Activated B cell treated with CpG ODN at 0.5 μM for 24 hours (primary cell): ENCODE measurements at regions not wholly inside any gene's neighbourhood (a gene's known extent, or its start where the extent isn't known, plus 50 kb on each side); places are given as distances from the start of the nearest gene placed in this dataset.

Experiments
- ATAC-seq: fragments of 200-7000 bp; cut with Tn5 transposase; one replicate; pipeline ENCODE4 v1.10.0; 2021; ENCODE audit warnings: low read depth, mild to moderate bottlenecking, moderate library complexity
- CTCF ChIA-PET: fragments of 350-600 bp; sonication (Branson Sonifier 250); formaldehyde crosslinking; loops from one replicate; lab custom pipeline; 2021; ENCODE audit warnings: antibody characterized with exemption; lab: Charles Lee
- POLR2A ChIA-PET: fragments of 350-600 bp; sonication (Branson Sonifier 250); formaldehyde crosslinking; loops from one replicate; lab custom pipeline; 2021; ENCODE audit warnings: antibody characterized with exemption; lab: Charles Lee
- DNase-seq: peaks from one replicate; pipeline ENCODE4 v3.0.0; 2022
- H3K27ac Mint-ChIP-seq: one replicate; pipeline ENCODE4 v1.8.0; 2020; ENCODE audit warnings: mixed read lengths
- H3K27me3 Mint-ChIP-seq: one replicate; pipeline ENCODE4 v1.8.0; 2021; ENCODE audit warnings: mixed read lengths
- H3K36me3 Mint-ChIP-seq: one replicate; pipeline ENCODE4 v1.8.0; 2021; ENCODE audit warnings: low read depth, mixed read lengths
- H3K4me1 Mint-ChIP-seq: one replicate; pipeline ENCODE4 v1.8.0; 2021; ENCODE audit warnings: mixed read lengths
- H3K4me3 Mint-ChIP-seq: one replicate; pipeline ENCODE4 v1.8.0; 2020; ENCODE audit warnings: mild to moderate bottlenecking, mixed read lengths
- H3K9me3 Mint-ChIP-seq: one replicate; pipeline ENCODE4 v1.8.0; 2020; ENCODE audit warnings: mixed read lengths
- CTCF ChIP-seq: fragments of 200-600 bp; IDR thresholded peaks from one replicate; pipeline ENCODE4 v1.8.0; 2022; ENCODE audit warnings: antibody characterized with exemption, mild to moderate bottlenecking
- intact Hi-C: fragments of 100-400 bp; cut with micrococcal nuclease; formaldehyde crosslinking; loops from one replicate; pipeline ENCODE4 v1.15.1; 2024

- ChIA-PET POLR2A (no interaction called here), CTCF (no interaction called here)
- intact Hi-C loops, result no loop called here
- Mint-ChIP-seq H3K4me3 (no peak overlapping the region), H3K27me3 (peaks cover 2% of the 10 kb centered on the region), H3K36me3 (no peaks in the 10 kb centered on the region), H3K27ac (no peak overlapping the region), H3K9me3 (peaks cover 4% of the 10 kb centered on the region), H3K4me1 (no peaks in the 10 kb centered on the region)
- DNase-seq (no peak), ATAC-seq (no peak)
- TF ChIP-seq CTCF, result no peak
These were observed 115.4 kb downstream of the AXIN2 start for GRCh38 chr17:65446043-65446442.

GRCh38 chr17:65444049-65444448 lies 117.4 kb downstream of the AXIN2 start:
- Mint-ChIP-seq H3K27me3 (peaks cover 6% of the 10 kb centered on the region), H3K9me3 (no peaks in the 10 kb centered on the region), H3K4me3 (no peak overlapping the region), H3K27ac (no peak overlapping the region), H3K4me1 (no peaks in the 10 kb centered on the region), H3K36me3 (no peaks in the 10 kb centered on the region)
- ChIA-PET CTCF (interaction anchor here (0.8 kb wide), 1 partner anchor 10 kb away, joined by 4 read pairs; no protein-coding TSS in a partner anchor), POLR2A (no interaction called here)
- DNase-seq (no peak), ATAC-seq (no peak)
- no peak for TF ChIP-seq CTCF
- intact Hi-C loops, result no loop called here

- no peak for ATAC-seq
- Mint-ChIP-seq H3K4me1 (no peaks in the 10 kb centered on the region), H3K36me3 (no peaks in the 10 kb centered on the region), H3K9me3 (no peaks in the 10 kb centered on the region), H3K4me3 (no peak overlapping the region), H3K27me3 (peaks cover 6% of the 10 kb centered on the region), H3K27ac (no peak overlapping the region)
- no peak for DNase-seq
- intact Hi-C loops, result no loop called here
- no peak for TF ChIP-seq CTCF
- ChIA-PET CTCF (no interaction called here), POLR2A (no interaction called here)
These were observed 118.8 kb downstream of the AXIN2 start for GRCh38 chr17:65442691-65443090.

- no peak for TF ChIP-seq CTCF
These were observed 119.2 kb downstream of the AXIN2 start for GRCh38 chr17:65442250-65442649.

GRCh38 chr17:65441053-65441605 lies 120.3 kb downstream of the AXIN2 start:
- Mint-ChIP-seq H3K9me3 (no peaks in the 10 kb centered on the region), H3K4me3 (no peak overlapping the region), H3K4me1 (no peaks in the 10 kb centered on the region), H3K36me3 (no peaks in the 10 kb centered on the region), H3K27ac (no peak overlapping the region), H3K27me3 (peaks cover 14% of the 10 kb centered on the region)
- DNase-seq, result no peak
- ChIA-PET CTCF (no interaction called here), POLR2A (no interaction called here)
- no peak for ATAC-seq
- TF ChIP-seq CTCF, result no peak
- intact Hi-C loops, result no loop called here

More at GRCh38 chr17:65442250-65442649, 119.2 kb downstream of the AXIN2 start:
- peaks cover 9% of the 10 kb centered on the region for H3K27me3 Mint-ChIP-seq
- ATAC-seq, result no peak
- intact Hi-C loops, result no loop called here
- DNase-seq, result no peak
- H3K9me3 Mint-ChIP-seq, result no peaks in the 10 kb centered on the region
- no peaks in the 10 kb centered on the region for H3K4me1 Mint-ChIP-seq
- no peak overlapping the region for H3K4me3 Mint-ChIP-seq
- H3K36me3 Mint-ChIP-seq, result no peaks in the 10 kb centered on the region
- POLR2A ChIA-PET, result no interaction called here
- CTCF ChIA-PET, result no interaction called here
- H3K27ac Mint-ChIP-seq, result no peak overlapping the region
